ENCODE measurements at regions not wholly inside any gene's neighbourhood (a gene's known extent, or its start where the extent isn't known, plus 50 kb on each side); places are given as distances from the start of the nearest gene placed in this dataset.

DNA sequence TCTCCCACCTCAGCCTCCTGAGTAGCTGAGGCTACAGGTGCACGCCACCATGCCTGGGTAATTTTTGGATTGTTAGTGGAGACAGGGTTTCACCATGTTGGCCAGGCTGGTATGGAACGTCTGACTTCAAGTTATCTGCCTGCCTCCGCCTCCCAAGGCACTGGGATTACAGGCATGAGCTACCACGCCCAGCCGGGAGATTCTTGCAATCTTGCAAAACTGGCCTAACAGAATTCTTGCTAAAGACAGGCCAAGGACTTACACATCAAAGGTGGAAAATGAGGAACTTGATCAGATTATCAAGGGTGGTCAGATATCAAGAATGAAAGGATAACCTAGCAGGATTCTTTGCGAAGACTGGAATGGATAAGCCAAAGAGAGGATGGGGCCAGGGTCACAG, 98.3 kb upstream of the TIAM1 start:
- Histone ChIP-seq H3K4me1 (ENCODE audit: control insufficient read depth in 1 of 2, low read depth in 2 of 2) (no peaks in the 10 kb centered on the region), H3K27ac (no peak overlapping the region), H3K4me3 (no peak overlapping the region), H3K36me3 (no peaks in the 10 kb centered on the region), H3K9me3 (peaks cover 10% of the 10 kb centered on the region), H3K27me3 (replicated peaks; ENCODE audit: insufficient read depth) (no peaks in the 10 kb centered on the region)
- ATAC-seq (ENCODE audit: insufficient number of reproducible peaks, low FRiP score, low read depth) (no peak), DNase-seq (ENCODE audit: low spot score) (no peak)
- TF ChIP-seq, protein P1, sequence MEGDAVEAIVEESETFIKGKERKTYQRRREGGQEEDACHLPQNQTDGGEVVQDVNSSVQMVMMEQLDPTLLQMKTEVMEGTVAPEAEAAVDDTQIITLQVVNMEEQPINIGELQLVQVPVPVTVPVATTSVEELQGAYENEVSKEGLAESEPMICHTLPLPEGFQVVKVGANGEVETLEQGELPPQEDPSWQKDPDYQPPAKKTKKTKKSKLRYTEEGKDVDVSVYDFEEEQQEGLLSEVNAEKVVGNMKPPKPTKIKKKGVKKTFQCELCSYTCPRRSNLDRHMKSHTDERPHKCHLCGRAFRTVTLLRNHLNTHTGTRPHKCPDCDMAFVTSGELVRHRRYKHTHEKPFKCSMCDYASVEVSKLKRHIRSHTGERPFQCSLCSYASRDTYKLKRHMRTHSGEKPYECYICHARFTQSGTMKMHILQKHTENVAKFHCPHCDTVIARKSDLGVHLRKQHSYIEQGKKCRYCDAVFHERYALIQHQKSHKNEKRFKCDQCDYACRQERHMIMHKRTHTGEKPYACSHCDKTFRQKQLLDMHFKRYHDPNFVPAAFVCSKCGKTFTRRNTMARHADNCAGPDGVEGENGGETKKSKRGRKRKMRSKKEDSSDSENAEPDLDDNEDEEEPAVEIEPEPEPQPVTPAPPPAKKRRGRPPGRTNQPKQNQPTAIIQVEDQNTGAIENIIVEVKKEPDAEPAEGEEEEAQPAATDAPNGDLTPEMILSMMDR (IDR thresholded peaks at IDR 0.05) = no peak

DNA sequence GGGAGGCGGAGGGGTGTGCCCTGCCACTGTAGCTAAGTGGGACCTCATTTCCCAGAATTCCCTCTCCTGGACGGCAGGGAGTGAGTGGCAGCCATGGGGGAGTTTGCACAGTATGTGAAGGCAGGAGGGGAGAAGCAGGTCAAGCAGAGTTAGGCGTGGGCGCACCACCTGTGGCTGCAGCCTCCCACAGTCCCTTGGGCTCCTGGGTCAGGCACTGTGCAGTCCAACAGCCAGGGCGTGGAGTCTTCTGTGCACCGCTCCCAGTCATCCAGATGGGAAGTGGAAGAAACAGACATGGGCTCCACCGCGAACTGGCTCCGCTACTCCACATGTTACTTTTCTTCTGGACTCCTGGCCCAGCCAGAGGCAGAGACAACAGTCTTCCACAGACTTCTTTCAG, 85.4 kb upstream of the TIAM1 start:
- ATAC-seq (ENCODE audit: insufficient number of reproducible peaks, low FRiP score, low read depth) (no peak), DNase-seq (ENCODE audit: low spot score) (no peak)
- no peak overlapping the region for H3K4me3 ChIP-seq
- no peaks in the 10 kb centered on the region for H3K27me3 ChIP-seq (replicated peaks; ENCODE audit: insufficient read depth)
- no peaks in the 10 kb centered on the region for H3K36me3 ChIP-seq
- H3K27ac ChIP-seq = no peak overlapping the region
- H3K4me1 ChIP-seq (ENCODE audit: control insufficient read depth in 1 of 2, low read depth in 2 of 2) = no peaks in the 10 kb centered on the region
- TF ChIP-seq, protein P1 (IDR thresholded peaks at IDR 0.05) = no peak
- H3K9me3 ChIP-seq = no peaks in the 10 kb centered on the region

DNA sequence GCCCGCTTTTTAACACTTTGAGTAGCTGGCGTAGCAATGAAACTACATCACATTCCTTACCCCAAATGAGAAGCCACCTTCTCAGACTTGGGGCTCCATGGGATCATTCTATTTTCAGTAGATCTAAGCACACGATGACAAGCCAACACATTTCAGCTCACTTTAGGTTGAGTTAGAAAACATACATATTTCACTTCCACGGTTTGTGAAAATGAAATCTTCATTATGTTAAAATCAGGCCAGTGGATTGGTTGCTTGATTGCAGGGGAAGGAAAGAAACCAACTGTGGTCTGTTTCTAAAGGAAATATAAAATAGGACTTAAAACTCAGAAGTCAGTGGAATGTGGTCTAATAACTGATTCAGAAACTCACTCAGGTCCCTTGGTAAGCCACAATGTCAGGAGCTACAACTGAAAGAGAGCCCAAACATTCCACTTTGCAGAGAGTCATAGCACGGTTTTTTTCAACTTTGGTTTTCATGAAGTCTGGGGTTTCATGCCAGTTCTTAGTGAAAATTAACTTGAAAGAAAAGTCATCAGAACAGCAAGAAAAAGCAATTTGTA, 82.3 kb upstream of the TIAM1 start:
- no peak for ATAC-seq (ENCODE audit: insufficient number of reproducible peaks, low FRiP score, low read depth)

GRCh38 chr21:31425138-31425537, 81.1 kb upstream of the TIAM1 start:
- no peak for DNase-seq (ENCODE audit: low spot score)
- H3K36me3 ChIP-seq = no peaks in the 10 kb centered on the region
- no peaks in the 10 kb centered on the region for H3K27me3 ChIP-seq (replicated peaks; ENCODE audit: insufficient read depth)
- TF ChIP-seq, protein P1 (IDR thresholded peaks at IDR 0.05) = no peak
- H3K27ac ChIP-seq = no peak overlapping the region
- H3K4me1 ChIP-seq (ENCODE audit: control insufficient read depth in 1 of 2, low read depth in 2 of 2) = no peaks in the 10 kb centered on the region
- no peak overlapping the region for H3K4me3 ChIP-seq
- ATAC-seq (ENCODE audit: insufficient number of reproducible peaks, low FRiP score, low read depth) = no peak
- no peaks in the 10 kb centered on the region for H3K9me3 ChIP-seq

More for the DNA sequence above, 82.3 kb upstream of the TIAM1 start:
- Histone ChIP-seq H3K4me3 (no peak overlapping the region), H3K9me3 (no peaks in the 10 kb centered on the region), H3K36me3 (no peaks in the 10 kb centered on the region), H3K4me1 (ENCODE audit: control insufficient read depth in 1 of 2, low read depth in 2 of 2) (no peaks in the 10 kb centered on the region), H3K27me3 (replicated peaks; ENCODE audit: insufficient read depth) (no peaks in the 10 kb centered on the region), H3K27ac (no peak overlapping the region)
- DNase-seq (ENCODE audit: low spot score) = no peak
- TF ChIP-seq, protein P1 (IDR thresholded peaks at IDR 0.05) = no peak

GRCh38 chr21:31424058-31424457, 80.0 kb upstream of the TIAM1 start:
- no peak overlapping the region for H3K27ac ChIP-seq
- no peaks in the 10 kb centered on the region for H3K36me3 ChIP-seq
- H3K9me3 ChIP-seq = no peaks in the 10 kb centered on the region
- TF ChIP-seq, protein P1 (IDR thresholded peaks at IDR 0.05) = no peak
- no peak overlapping the region for H3K4me3 ChIP-seq
- H3K27me3 ChIP-seq (replicated peaks; ENCODE audit: insufficient read depth) = no peaks in the 10 kb centered on the region
- ATAC-seq (ENCODE audit: insufficient number of reproducible peaks, low FRiP score, low read depth) (no peak), DNase-seq (ENCODE audit: low spot score) (no peak)
- no peaks in the 10 kb centered on the region for H3K4me1 ChIP-seq (ENCODE audit: control insufficient read depth in 1 of 2, low read depth in 2 of 2)

All from thoracic aorta (tissue), 2 donors.